GM21576 (cell line): ENCODE measurements at regions not wholly inside any gene's neighbourhood (a gene's known extent, or its start where the extent isn't known, plus 50 kb on each side); places are given as distances from the start of the nearest gene placed in this dataset.

ENCODE experiments used
- ATAC-seq: cut with Tn5 transposase; IDR thresholded peaks from one replicate; pipeline ENCODE4 v1.9.1; 2021; ENCODE audit warnings: mild to moderate bottlenecking, moderate library complexity; ENCODE audit not compliant: unreplicated experiment

DNA sequence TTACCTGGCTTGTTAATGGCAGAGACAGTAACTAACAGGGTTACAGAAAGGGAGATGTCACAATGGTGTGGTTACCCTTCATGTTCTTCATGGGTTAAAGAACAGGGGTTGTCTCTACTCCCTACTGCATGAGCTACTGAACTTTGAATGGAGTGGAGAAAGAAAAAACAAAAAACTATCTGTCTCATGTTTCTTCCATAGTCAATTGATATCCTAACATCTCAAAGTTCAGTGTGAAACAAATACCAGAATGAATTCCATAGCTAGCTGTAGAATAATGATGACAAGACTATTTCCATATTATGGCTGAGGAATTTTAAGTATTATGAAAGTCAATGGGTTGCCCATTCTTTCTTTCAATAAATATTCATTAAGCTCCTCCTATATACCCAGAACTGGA is 161.3 kb upstream of the LPP start:
- no peak for ATAC-seq

DNA sequence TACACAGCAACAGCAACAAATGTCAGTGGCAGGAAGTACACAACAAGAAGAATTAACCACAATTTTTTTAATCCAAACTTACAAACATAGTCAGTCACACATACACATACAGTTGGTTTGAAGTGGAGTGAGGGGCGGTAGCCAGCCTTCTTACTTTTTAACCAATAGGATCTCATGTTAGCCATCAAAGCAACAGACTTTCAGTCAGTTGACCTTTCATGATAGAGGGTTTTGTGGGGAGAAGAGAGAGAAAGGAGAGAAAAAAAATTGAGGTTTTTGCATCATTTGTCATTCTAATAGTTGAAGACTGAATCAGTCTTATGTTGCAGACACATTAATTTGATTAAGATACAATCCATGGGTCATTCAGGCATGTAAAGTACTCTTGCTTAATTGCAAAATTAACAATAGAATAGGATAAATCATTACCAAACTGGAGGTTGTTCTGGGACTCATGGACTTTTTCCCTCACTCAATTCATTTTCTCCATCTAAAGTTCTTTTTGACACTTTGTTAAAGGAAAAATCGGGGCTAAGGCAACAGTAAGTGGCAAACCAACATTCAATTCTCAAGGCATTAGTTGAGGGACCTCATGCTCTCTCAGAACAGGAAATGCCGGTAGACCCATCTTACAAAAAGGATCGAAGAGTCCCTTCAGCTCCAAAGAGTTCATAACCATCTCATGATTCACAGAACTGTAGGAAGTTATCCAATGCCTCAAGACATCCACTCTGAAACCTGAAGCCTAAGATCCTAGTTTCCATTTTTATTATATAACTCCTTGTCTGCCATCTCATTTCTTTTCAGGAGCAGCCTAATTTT is 159.5 kb upstream of the LPP start:
- no peak for ATAC-seq

DNA sequence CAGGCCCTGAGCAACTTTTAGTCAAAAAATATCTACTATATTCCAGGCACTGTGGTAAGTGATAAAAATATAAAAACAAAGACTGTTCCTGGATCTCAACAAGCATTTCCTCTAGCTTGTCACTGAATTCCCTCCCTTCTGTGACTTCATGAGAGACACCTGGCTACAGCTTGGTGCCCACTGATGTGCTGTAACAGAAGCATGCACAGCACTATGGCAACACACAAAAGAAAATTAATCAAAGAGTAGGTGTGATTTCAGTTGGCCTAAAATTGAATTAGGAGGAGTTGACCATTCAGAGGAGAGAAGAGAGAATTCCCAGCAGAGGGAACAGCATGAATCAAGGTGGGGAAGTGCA is 158.9 kb upstream of the LPP start:
- no peak for ATAC-seq

DNA sequence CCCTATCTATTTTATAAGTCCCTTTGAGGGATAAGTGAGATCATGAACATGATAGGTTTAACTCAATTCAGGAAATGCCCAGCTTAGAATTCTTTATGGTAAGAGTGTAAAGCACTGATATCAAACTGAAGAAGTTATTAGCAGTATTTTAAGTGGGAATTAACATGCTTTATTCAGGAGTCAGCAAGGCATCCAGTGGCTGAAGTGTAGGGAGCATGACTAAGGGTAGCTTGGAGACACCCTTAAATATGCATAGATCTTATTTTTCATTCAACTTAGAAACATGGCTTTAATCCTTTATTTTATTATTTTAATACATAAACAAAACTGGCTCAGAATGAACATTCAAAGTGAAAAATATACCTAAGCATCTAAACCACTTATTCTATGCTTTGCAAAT is 158.3 kb upstream of the LPP start:
- no peak for ATAC-seq

DNA sequence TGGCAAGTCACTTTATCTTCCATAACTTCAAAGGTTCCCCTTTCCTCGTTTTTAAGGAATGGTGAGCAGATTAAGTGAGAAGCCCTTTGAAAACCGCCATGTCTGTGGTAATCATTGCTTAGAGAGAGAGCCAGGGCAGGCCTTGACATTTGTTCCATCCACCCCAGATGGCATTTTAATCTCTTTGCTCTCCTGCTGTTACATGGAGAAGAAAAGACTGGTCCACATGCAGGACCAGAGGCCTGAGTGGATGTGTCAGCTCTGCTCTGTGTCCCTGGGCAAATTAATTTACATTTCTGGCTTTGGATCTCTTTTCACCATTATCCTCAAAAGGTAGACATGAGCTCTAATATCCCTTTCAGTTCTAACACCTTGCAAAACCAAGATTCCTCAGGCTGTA is 157.3 kb upstream of the LPP start:
- no peak for ATAC-seq

DNA sequence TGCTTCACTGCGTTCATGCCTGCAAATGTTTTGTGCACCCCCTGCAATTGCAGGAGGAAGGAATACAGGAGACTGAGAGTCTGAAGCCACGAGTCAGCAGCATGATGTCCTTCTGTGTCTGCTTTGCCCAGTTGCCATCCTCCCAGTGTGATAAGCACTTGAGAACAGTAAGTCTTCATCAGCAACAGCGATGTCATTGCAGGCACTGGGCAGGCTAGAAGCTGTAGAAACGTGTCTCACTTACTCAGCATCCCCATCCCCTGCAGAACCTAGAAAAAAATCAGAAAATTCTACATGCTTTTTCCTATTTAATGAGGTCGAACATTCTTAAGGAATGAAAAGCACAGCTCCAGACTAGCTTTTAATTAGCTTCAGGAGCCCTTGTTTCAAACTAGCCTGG is 156.5 kb upstream of the LPP start:
- ATAC-seq: no peak

DNA sequence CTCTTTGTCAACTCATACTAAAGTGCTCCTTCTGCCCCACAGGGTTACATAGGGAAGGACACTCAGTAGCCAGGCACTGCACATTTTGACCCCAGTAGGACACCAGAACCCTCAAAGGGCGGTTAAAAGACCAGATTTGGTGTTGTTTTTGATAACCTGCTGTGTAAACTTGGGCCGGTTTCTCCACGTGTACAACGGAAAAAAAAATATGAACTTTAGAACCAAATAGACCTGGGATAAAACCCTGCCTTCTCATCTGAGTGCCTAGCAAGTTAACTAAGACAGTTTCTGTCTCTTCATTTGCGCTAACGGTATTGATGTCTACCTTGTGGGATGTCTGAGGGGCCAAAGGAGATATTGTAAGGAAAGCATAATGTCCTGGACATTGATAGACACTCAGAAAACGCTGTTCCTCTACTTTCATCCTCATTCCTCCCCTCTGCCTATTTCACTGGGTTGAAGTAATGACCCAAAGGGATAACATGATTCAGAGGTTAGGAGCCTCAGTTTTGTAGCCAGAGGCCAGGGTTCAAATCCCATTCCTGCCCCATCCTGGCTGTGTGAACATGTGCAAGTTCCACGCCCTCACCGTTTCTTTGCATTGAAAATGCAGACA is 155.9 kb upstream of the LPP start:
- no peak for ATAC-seq

DNA sequence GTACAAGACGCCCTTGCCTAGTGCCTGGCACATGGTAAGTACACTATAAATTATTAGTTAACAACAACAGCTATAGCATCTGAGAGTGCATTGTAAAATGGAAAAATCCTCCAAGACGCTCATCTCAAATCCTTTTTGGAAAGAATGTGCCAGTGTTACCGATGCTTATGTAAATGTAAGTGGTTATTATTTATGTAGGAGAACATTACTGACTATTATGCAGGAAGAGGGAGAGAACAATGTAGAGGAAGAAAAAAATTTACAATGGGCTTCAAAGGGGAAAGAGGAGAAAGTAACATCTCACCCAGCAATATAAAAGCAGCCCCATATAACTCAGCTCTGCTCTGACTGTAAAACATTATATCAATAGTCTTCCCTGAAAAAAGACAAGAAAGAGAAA is 155.3 kb upstream of the LPP start:
- no peak for ATAC-seq

DNA sequence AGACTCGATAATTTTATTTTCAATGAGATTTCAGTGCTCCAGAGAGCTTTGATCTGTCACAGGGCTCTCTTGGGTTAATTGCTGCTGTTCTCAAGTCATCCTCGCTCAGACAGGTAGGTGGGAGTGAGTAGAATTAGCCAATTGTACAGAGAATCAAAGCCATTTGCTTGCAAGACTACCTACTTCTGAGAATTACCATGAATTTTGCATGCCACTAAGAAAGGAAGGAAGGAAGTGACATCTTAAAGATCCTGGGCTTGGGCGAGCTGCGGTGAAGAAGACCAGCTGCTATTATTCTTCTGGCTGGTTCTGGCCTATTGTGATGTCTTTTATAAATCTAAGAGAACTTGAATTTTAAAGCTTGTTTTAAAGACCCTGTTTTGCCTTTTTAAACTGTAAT is 154.1 kb upstream of the LPP start:
- ATAC-seq: no peak

DNA sequence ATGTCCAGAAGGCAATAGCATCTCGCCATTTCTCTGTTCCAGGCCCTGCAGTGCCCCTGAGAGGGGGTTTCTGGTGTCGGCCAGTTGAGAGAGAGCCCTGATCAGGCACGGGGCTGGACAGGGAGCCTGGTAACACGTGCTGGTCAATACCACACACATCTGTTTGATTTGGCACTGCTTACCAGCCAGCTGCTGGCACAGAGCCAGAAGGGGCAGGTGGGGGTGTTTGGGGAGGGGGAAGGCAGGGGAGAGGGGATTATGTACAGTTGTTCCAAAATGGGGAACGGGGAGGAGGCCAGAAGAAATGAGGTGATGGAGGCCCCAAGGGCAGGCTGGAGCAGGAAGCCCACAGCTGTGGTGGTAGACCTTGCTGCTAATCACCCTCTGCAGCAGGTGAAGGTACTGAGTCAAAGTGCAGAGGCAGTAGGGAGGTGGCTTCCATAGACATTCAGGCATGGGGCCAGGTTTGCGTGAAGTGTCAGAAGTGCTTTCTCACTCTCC is 153.5 kb upstream of the LPP start:
- ATAC-seq: no peak

DNA sequence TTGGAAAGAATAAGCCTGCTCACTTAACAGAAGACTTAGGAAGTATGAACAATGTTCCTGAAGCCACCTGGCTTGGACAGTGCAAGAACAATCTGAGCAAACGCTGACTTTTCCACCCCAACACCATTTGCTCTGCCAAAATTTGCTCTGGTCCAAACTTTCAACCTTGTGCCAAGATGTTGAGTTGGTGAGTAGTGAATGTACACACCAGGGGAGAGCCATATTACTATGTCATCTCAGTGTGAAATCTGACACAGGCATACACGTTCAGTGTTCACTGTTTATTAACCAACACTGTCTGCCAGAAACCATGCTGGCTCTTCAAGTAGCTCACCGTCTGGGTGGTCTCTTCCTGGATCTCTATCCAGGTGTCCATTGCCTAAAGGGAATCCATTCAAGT is 152.9 kb upstream of the LPP start:
- no peak for ATAC-seq

DNA sequence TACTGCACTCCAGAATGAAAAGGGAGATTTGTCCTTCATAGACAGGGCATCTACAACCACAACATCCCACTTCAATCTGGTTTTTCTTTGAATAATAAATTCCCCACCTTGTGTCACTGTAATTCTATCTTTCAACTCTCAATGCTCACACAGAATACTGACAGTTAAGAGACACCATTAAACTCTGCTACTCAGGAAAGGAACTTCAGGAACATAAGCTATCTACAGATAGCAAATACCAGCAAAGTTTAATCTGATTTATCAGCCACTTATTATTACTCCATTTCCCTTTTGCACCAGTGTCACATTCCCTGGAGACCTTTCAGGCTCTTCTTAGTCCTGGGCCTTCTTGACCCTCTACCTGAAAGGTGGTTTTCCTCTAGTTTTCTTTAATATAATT is 152.0 kb upstream of the LPP start:
- no peak for ATAC-seq

DNA sequence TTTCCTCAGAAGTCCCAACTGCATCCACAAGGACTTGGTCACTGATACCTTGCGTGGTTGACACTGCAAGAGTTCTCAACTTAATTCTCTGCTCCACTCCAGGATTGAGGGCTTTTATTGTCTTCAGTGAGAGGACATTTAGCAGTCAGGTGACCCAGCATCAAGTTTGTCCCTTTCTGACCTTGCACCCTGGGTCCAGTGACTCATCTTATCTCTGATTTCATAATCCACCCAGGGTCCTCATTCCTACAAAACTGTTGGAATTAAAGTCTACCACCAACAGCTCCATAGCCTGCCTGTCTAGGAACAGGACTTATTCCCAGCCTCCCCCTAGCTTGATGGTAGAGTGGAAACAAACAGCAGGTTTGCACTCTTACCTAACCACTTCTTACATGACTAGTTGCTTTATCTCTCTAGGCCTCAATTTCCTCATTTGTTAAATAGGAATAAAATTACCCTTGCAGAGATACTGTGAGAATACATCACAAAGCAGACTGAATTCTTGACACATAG is 151.3 kb upstream of the LPP start:
- no peak for ATAC-seq

DNA sequence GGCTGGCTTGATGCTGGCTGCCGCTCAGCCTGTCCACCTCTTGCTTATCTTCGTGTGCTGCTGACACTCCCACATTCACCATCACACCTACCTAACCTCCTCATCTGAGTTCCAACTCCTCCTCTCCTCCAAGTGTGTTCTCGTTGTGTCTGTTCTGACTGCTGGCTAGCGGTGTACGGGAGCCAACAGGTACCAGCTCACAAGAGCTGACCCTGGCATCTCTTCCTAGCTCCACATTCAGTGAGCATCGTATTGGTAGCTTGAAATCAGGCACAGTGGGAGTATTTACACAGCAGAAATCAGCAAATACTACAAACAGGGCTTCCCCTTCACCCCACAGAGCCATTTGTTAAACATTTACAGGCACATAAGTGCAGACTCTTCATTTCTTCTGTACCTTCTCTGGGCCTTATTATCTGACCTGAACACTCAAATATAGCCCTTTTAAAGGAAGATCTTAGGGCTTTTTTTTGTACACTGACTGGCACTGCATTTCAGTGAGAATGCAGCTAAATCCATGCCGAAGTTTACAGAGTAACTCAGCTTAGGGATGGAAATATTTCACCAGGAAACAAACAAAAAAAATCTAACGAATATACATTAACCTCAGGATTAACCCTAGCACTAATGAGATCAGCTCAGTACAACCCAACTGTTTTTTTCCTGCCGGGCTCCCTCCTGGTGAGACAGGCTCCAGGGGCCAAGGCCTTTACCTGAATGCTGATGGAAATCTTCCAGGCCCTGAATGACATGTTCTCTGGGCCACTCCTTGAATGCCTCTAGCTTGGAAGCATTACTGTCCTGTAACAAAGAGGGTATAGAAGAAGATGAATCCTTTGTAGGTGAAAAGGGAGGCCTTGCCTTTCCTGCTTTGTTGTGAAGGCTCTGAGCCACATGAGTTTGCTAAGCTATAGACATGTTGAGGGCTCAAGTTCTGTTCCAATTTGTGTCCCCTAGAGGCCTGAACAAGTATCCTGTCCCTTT is 150.5 kb upstream of the LPP start:
- ATAC-seq: no peak

DNA sequence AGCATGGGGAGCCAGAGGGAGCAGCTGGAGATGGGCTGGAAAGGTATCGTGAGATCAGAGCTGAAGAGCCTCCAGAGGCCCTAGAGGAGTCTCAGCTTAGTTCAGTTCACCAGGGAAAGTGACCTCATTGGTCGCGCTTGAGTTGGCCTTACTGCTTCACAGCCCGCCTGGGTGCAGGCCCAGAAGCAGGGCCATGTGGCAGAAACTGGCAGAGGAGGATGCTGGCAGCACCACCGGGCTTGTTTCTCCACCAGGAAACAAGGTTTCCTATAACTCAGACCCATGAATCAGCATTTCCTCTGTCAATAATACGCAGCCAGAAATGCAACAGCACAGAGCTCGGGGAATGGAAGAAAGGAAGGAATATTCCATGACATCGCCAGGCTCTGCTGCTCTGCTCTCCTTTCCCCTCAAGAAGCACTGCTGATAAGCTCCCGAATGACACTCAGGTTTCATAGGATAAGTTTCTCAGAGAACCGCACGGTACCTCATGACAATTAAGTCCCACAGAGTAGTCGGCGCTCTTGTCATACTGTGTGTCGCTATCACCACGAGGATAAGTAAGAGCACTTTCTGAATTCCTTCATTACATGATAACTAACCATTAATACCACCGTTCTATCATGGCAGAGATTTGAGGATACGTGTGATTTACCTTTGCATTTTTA is 147.1 kb upstream of the LPP start:
- no peak for ATAC-seq

DNA sequence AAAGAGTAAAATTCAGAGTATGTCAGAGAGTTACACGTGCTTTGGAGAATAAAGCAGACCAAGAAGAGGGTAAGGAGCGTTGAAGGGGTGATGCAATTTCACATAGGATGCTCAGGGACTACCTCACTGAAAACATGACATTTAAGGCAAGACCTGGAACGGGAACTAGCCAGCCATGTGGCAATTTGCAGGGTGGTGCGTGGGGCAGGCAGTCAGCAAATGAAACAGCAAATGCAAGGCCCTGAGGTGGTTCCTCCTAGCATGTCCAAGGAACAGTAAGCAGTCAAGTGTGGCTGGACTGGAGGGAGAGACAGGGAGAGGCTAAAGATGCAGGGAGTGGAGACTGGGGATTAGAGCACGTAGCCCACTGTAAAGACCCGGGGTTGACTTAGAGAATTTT is 146.1 kb upstream of the LPP start:
- ATAC-seq: no peak

DNA sequence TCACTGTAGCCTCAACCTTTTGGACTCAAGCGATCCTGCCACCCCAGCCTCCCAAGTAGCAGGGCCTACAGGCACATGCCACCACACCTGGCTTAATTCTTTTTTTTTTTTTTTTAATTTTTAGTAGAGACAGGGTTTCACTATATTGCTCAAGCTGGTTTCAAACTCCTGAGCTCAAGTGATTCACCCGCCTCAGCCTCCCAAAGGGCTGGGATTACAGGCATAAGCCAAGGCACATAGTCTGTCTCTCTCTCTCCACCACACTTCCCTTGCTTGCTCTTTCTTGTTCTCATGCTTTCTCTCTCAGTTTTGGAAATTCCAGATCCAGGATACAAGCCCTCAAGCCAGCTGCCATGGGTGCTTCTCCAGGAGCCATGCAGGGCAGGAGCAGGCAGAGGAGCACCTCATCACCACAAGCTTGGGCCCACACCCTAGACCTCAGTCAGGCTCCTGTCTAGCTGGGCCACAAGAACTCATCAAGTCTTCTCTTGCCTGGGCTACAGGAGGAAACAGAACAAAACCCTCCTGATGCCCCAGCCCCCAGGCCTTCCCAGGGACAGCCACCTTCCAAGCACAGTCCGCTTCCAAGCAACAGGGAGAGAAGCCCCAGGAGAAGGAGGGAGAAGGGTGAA is 145.3 kb upstream of the LPP start:
- no peak for ATAC-seq

DNA sequence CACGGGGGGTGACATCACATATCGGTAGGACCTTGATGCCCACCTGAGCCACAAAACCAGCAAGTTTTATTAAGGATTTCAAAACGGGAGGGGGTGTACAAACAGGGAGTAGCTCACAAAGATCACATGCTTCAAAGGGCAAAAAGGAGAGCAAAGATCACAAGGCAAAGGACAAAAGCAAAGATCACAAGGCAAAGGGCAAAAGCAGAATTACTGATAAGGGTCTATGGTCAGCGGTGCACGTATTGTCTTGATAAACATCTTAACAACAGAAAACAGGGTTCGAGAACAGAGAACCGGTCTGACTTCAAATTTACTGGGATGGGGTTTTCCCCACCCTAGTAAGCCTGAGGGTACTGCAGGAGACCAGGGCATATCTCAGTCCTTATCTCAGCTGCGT is 143.5 kb upstream of the LPP start:
- no peak for ATAC-seq

DNA sequence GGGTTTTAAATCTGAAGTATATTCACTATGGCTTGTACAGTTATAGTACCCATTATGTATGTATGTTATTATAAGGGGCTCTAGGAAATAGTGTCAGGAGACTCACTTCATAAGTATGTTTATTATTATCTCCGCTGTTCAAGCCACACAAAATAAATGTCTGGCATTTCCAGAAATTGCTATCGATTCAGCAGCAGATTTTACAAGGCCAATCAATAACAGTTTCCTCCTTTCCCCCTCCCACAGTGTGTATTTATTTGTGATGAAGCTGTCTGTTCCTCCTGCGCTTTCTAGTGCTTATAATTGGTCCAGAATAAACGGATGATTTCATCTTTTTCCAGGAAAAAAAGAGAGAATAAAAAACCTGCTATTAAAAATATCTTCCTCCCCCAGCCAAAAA is 134.2 kb upstream of the LPP start:
- no peak for ATAC-seq

DNA sequence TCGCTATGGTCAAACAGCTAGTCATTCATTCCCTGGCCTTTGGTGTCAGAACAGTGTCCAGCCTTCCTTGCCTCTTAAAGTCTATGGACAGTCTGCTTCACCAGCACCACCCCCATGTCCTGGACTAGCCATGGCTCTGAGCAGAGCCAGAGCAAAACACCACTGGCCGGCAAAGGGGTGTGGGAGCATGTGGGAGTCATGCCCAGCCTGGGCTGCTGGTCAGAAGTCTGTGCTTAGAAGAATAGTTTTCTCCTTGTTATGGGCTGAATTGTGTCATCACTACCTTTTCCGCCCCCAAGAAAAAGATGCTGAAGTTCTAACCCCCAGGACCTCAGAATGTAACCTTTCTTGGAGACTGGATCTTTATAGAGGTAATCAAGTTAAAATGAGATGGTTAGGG is 132.9 kb upstream of the LPP start:
- no peak for ATAC-seq
